ENCODE measurements at regions not wholly inside any gene's neighbourhood (a gene's known extent, or its start where the extent isn't known, plus 50 kb on each side); places are given as distances from the start of the nearest gene placed in this dataset.
"Not testable (repeated sequence)": the region's sequence is repeated elsewhere in the genome, so short reads cannot be mapped to it uniquely, and the experiment has no call there.

GRCh38 chr7:76797639-76798038 lies 170.6 kb upstream of the POMZP3 start:
- not testable (repeated sequence) for H3K4me1 ChIP-seq (ENCODE audit: control insufficient read depth, insufficient read depth, low read length); H3K27me3 ChIP-seq (ENCODE audit: control insufficient read depth, insufficient read depth, low read length); H3K36me3 ChIP-seq (ENCODE audit: control insufficient read depth, insufficient read depth, low read length); H3K9me3 ChIP-seq (ENCODE audit: control insufficient read depth, insufficient read depth, low read length); DNase-seq (ENCODE audit: low read depth, low spot score); H3K27ac ChIP-seq (ENCODE audit: low read length); H3K4me3 ChIP-seq (ENCODE audit: low read length)
- no CpG with 5 or more reads among the region's 1 CpG for WGBS (ENCODE audit: insufficient coverage, insufficient read length)

DNA sequence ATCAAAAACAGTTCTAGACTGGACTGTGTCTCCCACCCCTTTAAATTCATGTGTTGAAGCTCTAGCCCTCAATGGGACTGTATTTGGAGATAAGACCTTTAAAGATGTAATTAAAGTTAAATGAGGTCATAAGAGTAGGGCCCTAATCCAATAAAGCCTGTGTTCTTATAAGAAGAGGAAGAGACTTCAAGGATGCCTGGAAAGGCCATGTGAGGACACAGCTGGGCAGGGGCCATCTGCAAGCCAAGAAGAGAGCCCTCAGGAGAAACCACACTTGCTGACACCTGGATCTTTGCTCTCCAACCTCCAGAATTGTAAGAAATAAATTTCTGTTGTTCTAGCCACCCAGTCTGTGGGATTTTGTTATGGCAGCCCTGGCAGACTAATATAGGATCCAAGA lies 153.6 kb upstream of the POMZP3 start:
- not testable (repeated sequence) for H3K27me3 ChIP-seq (ENCODE audit: control insufficient read depth, insufficient read depth, low read length); H3K9me3 ChIP-seq (ENCODE audit: control insufficient read depth, insufficient read depth, low read length); H3K27ac ChIP-seq (ENCODE audit: low read length); DNase-seq (ENCODE audit: low read depth, low spot score); H3K36me3 ChIP-seq (ENCODE audit: control insufficient read depth, insufficient read depth, low read length); H3K4me1 ChIP-seq (ENCODE audit: control insufficient read depth, insufficient read depth, low read length); H3K4me3 ChIP-seq (ENCODE audit: low read length)

- not testable (repeated sequence) for H3K27ac ChIP-seq (ENCODE audit: low read length); H3K4me1 ChIP-seq (ENCODE audit: control insufficient read depth, insufficient read depth, low read length); DNase-seq (ENCODE audit: low read depth, low spot score); H3K27me3 ChIP-seq (ENCODE audit: control insufficient read depth, insufficient read depth, low read length); H3K36me3 ChIP-seq (ENCODE audit: control insufficient read depth, insufficient read depth, low read length); H3K4me3 ChIP-seq (ENCODE audit: low read length); H3K9me3 ChIP-seq (ENCODE audit: control insufficient read depth, insufficient read depth, low read length)
- WGBS (ENCODE audit: insufficient coverage, insufficient read length), result no CpG with 5 or more reads among the region's 2 CpGs
Observed at GRCh38 chr7:76774279-76774678, 147.2 kb upstream of the POMZP3 start.

DNA sequence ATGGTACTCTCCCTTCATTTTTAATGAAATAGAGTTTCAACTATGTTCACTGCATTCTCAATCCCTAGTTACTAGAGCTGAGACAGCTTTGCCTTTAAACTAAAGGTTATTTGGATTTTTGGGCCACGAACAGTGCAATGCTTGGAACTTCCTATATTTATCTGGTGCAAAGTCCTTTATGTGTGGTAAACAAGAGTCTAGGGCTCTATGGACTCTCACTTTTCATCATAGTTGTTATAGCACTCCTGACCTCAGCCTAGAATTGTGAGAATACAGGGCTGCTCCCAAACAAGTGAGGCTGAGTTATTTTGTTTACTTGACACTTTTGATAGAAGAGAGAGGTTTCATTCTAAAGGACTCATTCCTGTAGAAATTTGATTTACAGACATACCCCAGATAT lies 144.9 kb upstream of the POMZP3 start:
- H3K36me3 ChIP-seq (ENCODE audit: control insufficient read depth, insufficient read depth, low read length), result not testable (repeated sequence)
- WGBS (ENCODE audit: insufficient coverage, insufficient read length), result no CpG with 5 or more reads among the region's 1 CpG

DNA sequence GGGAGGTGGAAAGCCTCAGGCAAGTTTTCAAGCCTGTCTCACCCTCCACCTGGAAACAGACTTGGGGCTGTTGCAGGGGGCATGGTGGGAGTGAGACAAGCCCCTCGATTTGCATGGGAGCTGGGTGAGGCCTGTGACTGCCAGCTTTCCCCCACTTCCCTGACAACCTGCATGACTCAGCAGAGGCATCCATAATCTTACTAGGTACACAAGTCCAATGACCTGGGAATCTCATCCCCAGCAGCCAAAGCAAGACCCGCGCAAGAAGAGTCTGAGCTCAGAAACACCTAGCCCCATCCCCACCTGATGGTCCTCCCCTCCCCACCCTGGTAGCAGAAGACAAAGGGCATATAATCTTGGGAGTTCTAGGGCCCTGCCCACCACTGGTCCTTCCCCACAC lies 136.9 kb upstream of the POMZP3 start:
- not testable (repeated sequence) for H3K36me3 ChIP-seq (ENCODE audit: control insufficient read depth, insufficient read depth, low read length); H3K9me3 ChIP-seq (ENCODE audit: control insufficient read depth, insufficient read depth, low read length); H3K27ac ChIP-seq (ENCODE audit: low read length); H3K4me3 ChIP-seq (ENCODE audit: low read length); H3K4me1 ChIP-seq (ENCODE audit: control insufficient read depth, insufficient read depth, low read length); H3K27me3 ChIP-seq (ENCODE audit: control insufficient read depth, insufficient read depth, low read length); DNase-seq (ENCODE audit: low read depth, low spot score)
- WGBS (ENCODE audit: insufficient coverage, insufficient read length), result no CpG with 5 or more reads among the region's 3 CpGs

More for the DNA sequence above, 144.9 kb upstream of the POMZP3 start:
- DNase-seq (ENCODE audit: low read depth, low spot score); H3K4me3 ChIP-seq (ENCODE audit: low read length); H3K9me3 ChIP-seq (ENCODE audit: control insufficient read depth, insufficient read depth, low read length); H3K27me3 ChIP-seq (ENCODE audit: control insufficient read depth, insufficient read depth, low read length); H3K4me1 ChIP-seq (ENCODE audit: control insufficient read depth, insufficient read depth, low read length); H3K27ac ChIP-seq (ENCODE audit: low read length): not testable (repeated sequence)

DNA sequence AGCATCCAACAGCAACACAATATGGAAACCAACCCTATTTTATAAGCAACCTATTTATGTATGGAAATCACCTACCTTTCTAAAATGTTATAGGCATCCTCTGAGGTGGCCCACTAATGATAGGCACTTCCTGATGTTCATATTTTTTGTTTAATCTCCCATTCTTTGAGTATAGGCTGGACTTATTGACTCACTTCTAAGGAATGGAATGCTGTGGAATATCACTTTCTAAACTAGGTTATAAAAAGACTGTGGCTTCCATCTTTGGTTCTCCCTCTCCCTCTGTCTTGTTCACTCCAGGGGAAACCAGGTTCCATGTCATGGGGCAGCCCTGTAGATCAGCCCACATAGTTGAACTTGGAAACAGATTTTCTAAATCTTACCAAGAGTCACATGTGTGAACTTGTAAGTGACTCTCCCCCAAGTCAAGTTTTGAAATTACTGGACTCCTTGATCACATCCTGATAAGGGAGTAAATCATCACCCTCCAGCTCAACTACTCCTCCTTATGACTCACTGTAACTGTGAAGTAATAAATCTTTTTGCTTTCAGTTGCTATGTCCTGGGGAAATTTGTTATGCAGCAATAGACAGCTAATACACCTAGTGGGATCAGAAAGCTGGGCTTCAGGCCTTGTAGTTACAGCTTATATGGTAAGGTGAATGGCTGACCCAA lies 133.6 kb upstream of the POMZP3 start:
- not testable (repeated sequence) for H3K4me1 ChIP-seq (ENCODE audit: control insufficient read depth, insufficient read depth, low read length); H3K27ac ChIP-seq (ENCODE audit: low read length); H3K4me3 ChIP-seq (ENCODE audit: low read length); H3K9me3 ChIP-seq (ENCODE audit: control insufficient read depth, insufficient read depth, low read length); H3K27me3 ChIP-seq (ENCODE audit: control insufficient read depth, insufficient read depth, low read length); H3K36me3 ChIP-seq (ENCODE audit: control insufficient read depth, insufficient read depth, low read length); DNase-seq (ENCODE audit: low read depth, low spot score)

- not testable (repeated sequence) for DNase-seq (ENCODE audit: low read depth, low spot score); H3K9me3 ChIP-seq (ENCODE audit: control insufficient read depth, insufficient read depth, low read length); H3K27me3 ChIP-seq (ENCODE audit: control insufficient read depth, insufficient read depth, low read length); H3K4me3 ChIP-seq (ENCODE audit: low read length); H3K4me1 ChIP-seq (ENCODE audit: control insufficient read depth, insufficient read depth, low read length); H3K27ac ChIP-seq (ENCODE audit: low read length); H3K36me3 ChIP-seq (ENCODE audit: control insufficient read depth, insufficient read depth, low read length)
- no CpG with 5 or more reads among the region's 4 CpGs for WGBS (ENCODE audit: insufficient coverage, insufficient read length)
Observed at GRCh38 chr7:76739538-76739937, 112.5 kb upstream of the POMZP3 start.

DNA sequence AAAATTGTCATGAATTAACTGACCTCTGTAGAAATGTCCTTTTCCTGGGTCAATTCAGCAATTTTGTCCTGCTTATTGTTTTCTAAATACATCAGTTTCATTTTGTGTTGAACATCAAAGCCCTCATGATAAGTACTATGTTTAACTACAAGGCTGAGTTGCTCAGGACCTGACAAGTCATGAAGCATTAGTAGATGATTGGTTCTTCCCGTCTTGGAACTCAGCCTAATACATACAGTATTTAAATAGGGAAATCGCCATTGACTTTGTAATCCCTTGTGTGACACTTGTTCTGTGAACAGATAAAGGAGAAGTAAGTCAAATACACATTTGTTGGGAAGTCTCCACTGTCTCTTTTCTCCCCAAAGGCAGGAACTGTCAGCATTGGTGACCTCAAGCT lies 109.6 kb upstream of the POMZP3 start:
- WGBS (ENCODE audit: insufficient coverage, insufficient read length), result no CpG with 5 or more reads among the region's 2 CpGs

GRCh38 chr7:76736091-76736490 lies 109.0 kb upstream of the POMZP3 start:
- not testable (repeated sequence) for H3K9me3 ChIP-seq (ENCODE audit: control insufficient read depth, insufficient read depth, low read length); DNase-seq (ENCODE audit: low read depth, low spot score)
- no CpG with 5 or more reads among the region's 1 CpG for WGBS (ENCODE audit: insufficient coverage, insufficient read length)

More for the DNA sequence above, 109.6 kb upstream of the POMZP3 start:
- not testable (repeated sequence) for H3K4me1 ChIP-seq (ENCODE audit: control insufficient read depth, insufficient read depth, low read length); H3K36me3 ChIP-seq (ENCODE audit: control insufficient read depth, insufficient read depth, low read length); H3K4me3 ChIP-seq (ENCODE audit: low read length); DNase-seq (ENCODE audit: low read depth, low spot score); H3K27ac ChIP-seq (ENCODE audit: low read length); H3K27me3 ChIP-seq (ENCODE audit: control insufficient read depth, insufficient read depth, low read length); H3K9me3 ChIP-seq (ENCODE audit: control insufficient read depth, insufficient read depth, low read length)

DNA sequence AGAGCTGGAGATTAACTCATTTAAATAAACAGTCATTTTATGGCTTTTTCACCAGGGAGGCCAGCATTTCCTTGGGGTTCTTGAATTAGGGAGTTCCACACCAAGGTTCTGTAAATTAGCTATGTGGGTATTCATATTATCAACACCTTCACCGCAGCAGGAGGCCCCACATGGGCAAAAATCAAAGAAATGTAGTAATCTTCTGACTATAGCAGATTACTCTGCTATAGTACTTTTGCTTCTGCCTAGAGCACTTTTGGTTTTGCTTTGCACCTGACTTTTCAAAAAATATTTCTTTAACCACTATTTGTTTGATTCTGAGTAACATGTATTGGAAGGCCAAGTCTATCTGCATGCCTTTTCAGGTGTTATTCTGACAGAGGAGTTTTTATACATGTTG lies 108.6 kb upstream of the POMZP3 start:
- not testable (repeated sequence) for H3K4me3 ChIP-seq (ENCODE audit: low read length); H3K27ac ChIP-seq (ENCODE audit: low read length); H3K9me3 ChIP-seq (ENCODE audit: control insufficient read depth, insufficient read depth, low read length); H3K4me1 ChIP-seq (ENCODE audit: control insufficient read depth, insufficient read depth, low read length); H3K27me3 ChIP-seq (ENCODE audit: control insufficient read depth, insufficient read depth, low read length); H3K36me3 ChIP-seq (ENCODE audit: control insufficient read depth, insufficient read depth, low read length); DNase-seq (ENCODE audit: low read depth, low spot score)
- WGBS (ENCODE audit: insufficient coverage, insufficient read length), result no CpG with 5 or more reads among the region's 1 CpG

More at GRCh38 chr7:76736091-76736490, 109.0 kb upstream of the POMZP3 start:
- not testable (repeated sequence) for H3K4me1 ChIP-seq (ENCODE audit: control insufficient read depth, insufficient read depth, low read length); H3K27me3 ChIP-seq (ENCODE audit: control insufficient read depth, insufficient read depth, low read length); H3K4me3 ChIP-seq (ENCODE audit: low read length); H3K27ac ChIP-seq (ENCODE audit: low read length); H3K36me3 ChIP-seq (ENCODE audit: control insufficient read depth, insufficient read depth, low read length)

GRCh38 chr7:76728571-76728974 lies 101.5 kb upstream of the POMZP3 start:
- not testable (repeated sequence) for H3K36me3 ChIP-seq (ENCODE audit: control insufficient read depth, insufficient read depth, low read length); DNase-seq (ENCODE audit: low read depth, low spot score); H3K27ac ChIP-seq (ENCODE audit: low read length); H3K9me3 ChIP-seq (ENCODE audit: control insufficient read depth, insufficient read depth, low read length); H3K27me3 ChIP-seq (ENCODE audit: control insufficient read depth, insufficient read depth, low read length); H3K4me1 ChIP-seq (ENCODE audit: control insufficient read depth, insufficient read depth, low read length)
- peak overlapping the region; percentile 7; the same call in 1 of the 2 replicates for H3K4me3 ChIP-seq (ENCODE audit: low read length)
- no CpG with 5 or more reads among the region's 23 CpGs for WGBS (ENCODE audit: insufficient coverage, insufficient read length)

Data from iPS DF 6.9 (cell line).